NCI-H2107 treated with DMSO at 0.1 percent for 48 hours (cell line): ENCODE measurements at regions not wholly inside any gene's neighbourhood (a gene's known extent, or its start where the extent isn't known, plus 50 kb on each side); places are given as distances from the start of the nearest gene placed in this dataset.

Source experiments
- DNase-seq: peaks from one replicate; lab custom pipeline; 2025; ENCODE audit not compliant: unreplicated experiment; lab: John Stamatoyannopoulos, UW

- no peak for DNase-seq
Observed at GRCh38 chr2:120401275-120402066, 55.5 kb downstream of the INHBB start.

GRCh38 chr2:120402067-120402433, 56.1 kb downstream of the INHBB start:
- no peak for DNase-seq

GRCh38 chr2:120402508-120402907, 56.6 kb downstream of the INHBB start:
- no peak for DNase-seq

- DNase-seq = no peak
Observed at GRCh38 chr2:120403261-120403660, 57.3 kb downstream of the INHBB start.

GRCh38 chr2:120403676-120404075, 57.7 kb downstream of the INHBB start:
- DNase-seq = no peak

GRCh38 chr2:120404274-120404673, 58.3 kb downstream of the INHBB start:
- DNase-seq = no peak

- DNase-seq = no peak
Observed at GRCh38 chr2:120404941-120405758, 59.2 kb downstream of the INHBB start.

GRCh38 chr2:120405759-120406099, 59.8 kb downstream of the INHBB start:
- no peak for DNase-seq

- DNase-seq = no peak
Observed at GRCh38 chr2:120406566-120406965, 60.6 kb downstream of the INHBB start.

- no peak for DNase-seq
Observed at GRCh38 chr2:120410487-120410886, 64.6 kb downstream of the INHBB start.

GRCh38 chr2:120415060-120415459, 69.1 kb downstream of the INHBB start:
- DNase-seq = no peak

- DNase-seq = no peak
Observed at GRCh38 chr2:120415728-120416509, 70.0 kb downstream of the INHBB start.

- DNase-seq = no peak
Observed at GRCh38 chr2:120418174-120418787, 72.3 kb downstream of the INHBB start.

- DNase-seq = no peak
Observed at GRCh38 chr2:120419073-120419472, 73.1 kb downstream of the INHBB start.

- no peak for DNase-seq
Observed at GRCh38 chr2:120419955-120420354, 74.0 kb downstream of the INHBB start.

GRCh38 chr2:120421126-120421829, 75.3 kb downstream of the INHBB start:
- no peak for DNase-seq

- no peak for DNase-seq
Observed at GRCh38 chr2:120421830-120422175, 75.9 kb downstream of the INHBB start.

GRCh38 chr2:120422465-120423160, 76.7 kb downstream of the INHBB start:
- DNase-seq = no peak

- DNase-seq = no peak
Observed at GRCh38 chr2:120423167-120423943, 77.4 kb downstream of the INHBB start.
